ENCODE measurements at regions not wholly inside any gene's neighbourhood (a gene's known extent, or its start where the extent isn't known, plus 50 kb on each side); places are given as distances from the start of the nearest gene placed in this dataset.
"Not testable (repeated sequence)": the region's sequence is repeated elsewhere in the genome, so short reads cannot be mapped to it uniquely, and the experiment has no call there.

GRCh38 chr20:53671370-53671769, 77.7 kb upstream of the ZNF217 start:
- Histone ChIP-seq H3K4me1 (ENCODE audit: control insufficient read depth in 1 of 2, insufficient read depth in 2 of 2, low read length in 2 of 2) (peaks cover 0 to 7% of the 10 kb centered on the region in 2 donors), H3K36me3 (ENCODE audit: control insufficient read depth in 1 of 2, insufficient read depth in 2 of 2, low read length in 2 of 2) (no peaks in the 10 kb centered on the region), H3K9ac (ENCODE audit: low read depth in 1 of 2, low read length in 2 of 2) (no peak overlapping the region), H3K27me3 (ENCODE audit: control insufficient read depth in 1 of 2, insufficient read depth in 2 of 2, low read length in 2 of 2) (no peaks in the 10 kb centered on the region), H3K9me3 (ENCODE audit: control insufficient read depth in 1 of 2, low read length in 2 of 2) (no peaks in the 10 kb centered on the region), H3K4me3 (ENCODE audit: low read depth in 1 of 2, low read length in 2 of 2) (no peak overlapping the region), H3K27ac (ENCODE audit: low read depth, low read length) (no peak overlapping the region)

GRCh38 chr20:53669517-53670313, 76.1 kb upstream of the ZNF217 start:
- not testable (repeated sequence) for H3K9me3 ChIP-seq (ENCODE audit: control insufficient read depth in 1 of 2, low read length in 2 of 2); H3K4me1 ChIP-seq (ENCODE audit: control insufficient read depth in 1 of 2, insufficient read depth in 2 of 2, low read length in 2 of 2); H3K4me3 ChIP-seq (ENCODE audit: low read depth in 1 of 2, low read length in 2 of 2); H3K27me3 ChIP-seq (ENCODE audit: control insufficient read depth in 1 of 2, insufficient read depth in 2 of 2, low read length in 2 of 2); H3K36me3 ChIP-seq (ENCODE audit: control insufficient read depth in 1 of 2, insufficient read depth in 2 of 2, low read length in 2 of 2)
- peak overlapping the region; percentile 4 for H3K27ac ChIP-seq (ENCODE audit: low read depth, low read length)
- H3K9ac ChIP-seq (ENCODE audit: low read depth in 1 of 2, low read length in 2 of 2) = peak overlapping the region; percentile 20 to 26

DNA sequence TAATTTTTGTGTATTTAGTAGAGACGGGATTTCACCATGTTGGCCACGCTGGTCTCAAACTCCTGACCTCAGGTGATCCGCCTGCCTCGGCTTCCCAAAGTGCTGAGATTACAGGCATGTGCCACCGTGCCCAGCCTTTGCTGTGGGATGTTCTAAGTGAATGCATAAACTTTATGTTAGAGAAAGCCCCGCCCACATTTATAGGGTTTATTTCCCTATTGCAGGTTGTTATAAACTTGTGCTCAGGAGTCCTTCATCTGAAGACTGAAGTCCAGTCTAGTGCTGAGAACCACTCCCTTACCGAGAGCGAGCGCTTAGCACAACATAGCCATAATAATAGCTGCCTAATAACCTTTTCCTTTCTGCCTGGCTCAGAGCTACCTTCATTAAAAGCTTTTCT, 75.4 kb upstream of the ZNF217 start:
- Histone ChIP-seq H3K27me3 (ENCODE audit: control insufficient read depth in 1 of 2, insufficient read depth in 2 of 2, low read length in 2 of 2) (no peaks in the 10 kb centered on the region), H3K9ac (ENCODE audit: low read depth in 1 of 2, low read length in 2 of 2) (peak overlapping the region; percentile 20 to 26), H3K4me1 (ENCODE audit: control insufficient read depth in 1 of 2, insufficient read depth in 2 of 2, low read length in 2 of 2) (peaks cover 0 to 7% of the 10 kb centered on the region in 2 donors), H3K9me3 (ENCODE audit: control insufficient read depth in 1 of 2, low read length in 2 of 2) (no peaks in the 10 kb centered on the region), H3K4me3 (ENCODE audit: low read depth in 1 of 2, low read length in 2 of 2) (no peak overlapping the region), H3K36me3 (ENCODE audit: control insufficient read depth in 1 of 2, insufficient read depth in 2 of 2, low read length in 2 of 2) (no peaks in the 10 kb centered on the region), H3K27ac (ENCODE audit: low read depth, low read length) (peak overlapping the region; percentile 4)

GRCh38 chr20:53666144-53666543, 72.5 kb upstream of the ZNF217 start:
- H3K27me3 ChIP-seq (ENCODE audit: control insufficient read depth in 1 of 2, insufficient read depth in 2 of 2, low read length in 2 of 2) = no peaks in the 10 kb centered on the region
- no peak overlapping the region for H3K4me3 ChIP-seq (ENCODE audit: low read depth in 1 of 2, low read length in 2 of 2)
- H3K4me1 ChIP-seq (ENCODE audit: control insufficient read depth in 1 of 2, insufficient read depth in 2 of 2, low read length in 2 of 2) = peaks cover 5 to 12% of the 10 kb centered on the region in 2 donors
- H3K9me3 ChIP-seq (ENCODE audit: control insufficient read depth in 1 of 2, low read length in 2 of 2) = no peaks in the 10 kb centered on the region
- H3K36me3 ChIP-seq (ENCODE audit: control insufficient read depth in 1 of 2, insufficient read depth in 2 of 2, low read length in 2 of 2) = no peaks in the 10 kb centered on the region
- no peak overlapping the region for H3K27ac ChIP-seq (ENCODE audit: low read depth, low read length)
- H3K9ac ChIP-seq (ENCODE audit: low read depth in 1 of 2, low read length in 2 of 2) = no peak overlapping the region

DNA sequence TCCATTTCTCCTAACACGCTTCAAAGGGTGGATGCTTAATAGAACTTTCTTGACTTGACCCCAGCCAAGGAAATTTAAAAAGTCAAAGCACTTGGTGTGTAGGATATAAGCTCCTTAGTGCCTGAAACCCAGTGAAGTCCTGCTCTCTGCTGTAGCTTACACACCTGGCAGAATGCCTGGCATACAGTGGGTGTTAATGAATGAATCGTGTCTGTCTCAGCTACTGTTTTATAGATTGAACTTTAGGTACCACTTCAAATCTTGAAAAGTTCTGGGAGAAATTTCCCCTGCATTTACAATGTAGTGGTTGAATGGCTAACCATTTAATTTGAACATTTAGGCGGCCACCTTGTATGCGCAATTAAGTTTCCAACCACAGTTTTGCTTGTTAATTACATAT, 70.5 kb upstream of the ZNF217 start:
- Histone ChIP-seq H3K4me3 (ENCODE audit: low read depth in 1 of 2, low read length in 2 of 2) (no peak overlapping the region), H3K4me1 (ENCODE audit: control insufficient read depth in 1 of 2, insufficient read depth in 2 of 2, low read length in 2 of 2) (peaks cover 13 to 14% of the 10 kb centered on the region in 2 donors), H3K36me3 (ENCODE audit: control insufficient read depth in 1 of 2, insufficient read depth in 2 of 2, low read length in 2 of 2) (no peaks in the 10 kb centered on the region), H3K27me3 (ENCODE audit: control insufficient read depth in 1 of 2, insufficient read depth in 2 of 2, low read length in 2 of 2) (no peaks in the 10 kb centered on the region), H3K9ac (ENCODE audit: low read depth in 1 of 2, low read length in 2 of 2) (no peak overlapping the region), H3K9me3 (ENCODE audit: control insufficient read depth in 1 of 2, low read length in 2 of 2) (no peaks in the 10 kb centered on the region), H3K27ac (ENCODE audit: low read depth, low read length) (no peak overlapping the region)

GRCh38 chr20:53663521-53663920, 69.9 kb upstream of the ZNF217 start:
- not testable (repeated sequence) for H3K4me3 ChIP-seq (ENCODE audit: low read depth in 1 of 2, low read length in 2 of 2); H3K9me3 ChIP-seq (ENCODE audit: control insufficient read depth in 1 of 2, low read length in 2 of 2); H3K27me3 ChIP-seq (ENCODE audit: control insufficient read depth in 1 of 2, insufficient read depth in 2 of 2, low read length in 2 of 2); H3K27ac ChIP-seq (ENCODE audit: low read depth, low read length); H3K9ac ChIP-seq (ENCODE audit: low read depth in 1 of 2, low read length in 2 of 2); H3K36me3 ChIP-seq (ENCODE audit: control insufficient read depth in 1 of 2, insufficient read depth in 2 of 2, low read length in 2 of 2)
- H3K4me1 ChIP-seq (ENCODE audit: control insufficient read depth in 1 of 2, insufficient read depth in 2 of 2, low read length in 2 of 2) = peaks cover 13 to 14% of the 10 kb centered on the region in 2 donors

- H3K9ac ChIP-seq (ENCODE audit: low read depth in 1 of 2, low read length in 2 of 2) = no peak overlapping the region
- H3K4me1 ChIP-seq (ENCODE audit: control insufficient read depth in 1 of 2, insufficient read depth in 2 of 2, low read length in 2 of 2) = peaks cover 13 to 14% of the 10 kb centered on the region in 2 donors
- H3K9me3 ChIP-seq (ENCODE audit: control insufficient read depth in 1 of 2, low read length in 2 of 2) = no peaks in the 10 kb centered on the region
- H3K36me3 ChIP-seq (ENCODE audit: control insufficient read depth in 1 of 2, insufficient read depth in 2 of 2, low read length in 2 of 2) = no peaks in the 10 kb centered on the region
- H3K27me3 ChIP-seq (ENCODE audit: control insufficient read depth in 1 of 2, insufficient read depth in 2 of 2, low read length in 2 of 2) = no peaks in the 10 kb centered on the region
- H3K27ac ChIP-seq (ENCODE audit: low read depth, low read length) = no peak overlapping the region
- no peak overlapping the region for H3K4me3 ChIP-seq (ENCODE audit: low read depth in 1 of 2, low read length in 2 of 2)
Measured at GRCh38 chr20:53662595-53662994, 69.0 kb upstream of the ZNF217 start.

DNA sequence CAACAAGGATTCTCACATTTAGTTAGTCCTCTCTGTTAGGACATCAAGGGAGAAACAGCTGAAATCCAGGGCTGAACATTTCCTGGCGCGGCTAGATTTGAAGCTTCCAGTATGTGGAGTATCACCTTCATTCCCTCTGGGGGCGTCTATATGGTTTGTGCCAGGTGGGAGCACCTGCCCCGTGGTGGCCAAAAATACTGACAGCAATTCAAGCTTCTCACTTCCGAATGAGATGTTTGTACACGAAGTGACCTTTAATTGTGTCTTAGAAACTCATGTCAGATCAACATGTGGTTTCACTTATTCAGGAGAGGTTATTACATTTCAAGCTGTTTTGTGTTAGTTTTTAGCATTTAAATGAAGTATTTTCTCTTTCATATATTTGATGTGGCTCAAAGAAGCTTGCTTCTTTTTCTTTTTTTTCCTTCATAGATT, 67.3 kb upstream of the ZNF217 start:
- Histone ChIP-seq H3K4me3 (ENCODE audit: low read depth in 1 of 2, low read length in 2 of 2) (no peak overlapping the region), H3K9ac (ENCODE audit: low read depth in 1 of 2, low read length in 2 of 2) (peak overlapping the region in 1 of 2 donors; percentile 51)

GRCh38 chr20:53660078-53660909, 66.7 kb upstream of the ZNF217 start:
- H3K27ac ChIP-seq (ENCODE audit: low read depth, low read length) = no peak overlapping the region
- H3K27me3 ChIP-seq (ENCODE audit: control insufficient read depth in 1 of 2, insufficient read depth in 2 of 2, low read length in 2 of 2) = no peaks in the 10 kb centered on the region
- H3K36me3 ChIP-seq (ENCODE audit: control insufficient read depth in 1 of 2, insufficient read depth in 2 of 2, low read length in 2 of 2) = no peaks in the 10 kb centered on the region
- peak overlapping the region; percentile 60 to 68 for H3K4me3 ChIP-seq (ENCODE audit: low read depth in 1 of 2, low read length in 2 of 2)
- H3K9me3 ChIP-seq (ENCODE audit: control insufficient read depth in 1 of 2, low read length in 2 of 2) = no peaks in the 10 kb centered on the region
- peak overlapping the region; percentile 51 to 54 for H3K9ac ChIP-seq (ENCODE audit: low read depth in 1 of 2, low read length in 2 of 2)
- peaks cover 22 to 30% of the 10 kb centered on the region in 2 donors for H3K4me1 ChIP-seq (ENCODE audit: control insufficient read depth in 1 of 2, insufficient read depth in 2 of 2, low read length in 2 of 2)

More for the DNA sequence above, 67.3 kb upstream of the ZNF217 start:
- Histone ChIP-seq H3K27me3 (ENCODE audit: control insufficient read depth in 1 of 2, insufficient read depth in 2 of 2, low read length in 2 of 2) (no peaks in the 10 kb centered on the region), H3K36me3 (ENCODE audit: control insufficient read depth in 1 of 2, insufficient read depth in 2 of 2, low read length in 2 of 2) (no peaks in the 10 kb centered on the region), H3K9me3 (ENCODE audit: control insufficient read depth in 1 of 2, low read length in 2 of 2) (no peaks in the 10 kb centered on the region), H3K4me1 (ENCODE audit: control insufficient read depth in 1 of 2, insufficient read depth in 2 of 2, low read length in 2 of 2) (peaks cover 20 to 27% of the 10 kb centered on the region in 2 donors), H3K27ac (ENCODE audit: low read depth, low read length) (no peak overlapping the region)

GRCh38 chr20:53658973-53659372, 65.3 kb upstream of the ZNF217 start:
- H3K36me3 ChIP-seq (ENCODE audit: control insufficient read depth in 1 of 2, insufficient read depth in 2 of 2, low read length in 2 of 2) = no peaks in the 10 kb centered on the region
- H3K9me3 ChIP-seq (ENCODE audit: control insufficient read depth in 1 of 2, low read length in 2 of 2) = no peaks in the 10 kb centered on the region
- H3K4me1 ChIP-seq (ENCODE audit: control insufficient read depth in 1 of 2, insufficient read depth in 2 of 2, low read length in 2 of 2) = peaks cover 29 to 30% of the 10 kb centered on the region in 2 donors
- H3K4me3 ChIP-seq (ENCODE audit: low read depth in 1 of 2, low read length in 2 of 2) = no peak overlapping the region
- H3K27me3 ChIP-seq (ENCODE audit: control insufficient read depth in 1 of 2, insufficient read depth in 2 of 2, low read length in 2 of 2) = no peaks in the 10 kb centered on the region
- no peak overlapping the region for H3K9ac ChIP-seq (ENCODE audit: low read depth in 1 of 2, low read length in 2 of 2)
- H3K27ac ChIP-seq (ENCODE audit: low read depth, low read length) = no peak overlapping the region

All from duodenal mucosa (tissue), 2 donors.